ENCODE measurements at regions not wholly inside any gene's neighbourhood (a gene's known extent, or its start where the extent isn't known, plus 50 kb on each side); places are given as distances from the start of the nearest gene placed in this dataset.

- no peaks in the 10 kb centered on the region for H3K9me3 Mint-ChIP-seq
- no peak for TF ChIP-seq CTCF (IDR thresholded peaks at IDR 0.05; ENCODE audit: unreplicated experiment)
- H3K27me3 Mint-ChIP-seq (ENCODE audit: low read depth): no peaks in the 10 kb centered on the region
- no peak for DNase-seq (ENCODE audit: low spot score in 2 of 2, unreplicated experiment in 2 of 2)
- H3K4me3 Mint-ChIP-seq: no peak overlapping the region
- H3K36me3 Mint-ChIP-seq: no peaks in the 10 kb centered on the region
- H3K27ac Mint-ChIP-seq: no peak overlapping the region
- no peaks in the 10 kb centered on the region for H3K4me1 Mint-ChIP-seq
These were observed 834.1 kb downstream of the TRHDE start for GRCh38 chr12:73106296-73106695.

- DNase-seq (ENCODE audit: low spot score in 2 of 2, unreplicated experiment in 2 of 2): no peak
- Mint-ChIP-seq H3K27me3 (ENCODE audit: low read depth) (no peaks in the 10 kb centered on the region), H3K27ac (no peak overlapping the region), H3K9me3 (no peaks in the 10 kb centered on the region), H3K4me1 (no peaks in the 10 kb centered on the region), H3K36me3 (no peaks in the 10 kb centered on the region), H3K4me3 (no peak overlapping the region)
- TF ChIP-seq CTCF (IDR thresholded peaks at IDR 0.05; ENCODE audit: unreplicated experiment): no peak
These were observed 834.7 kb downstream of the TRHDE start for GRCh38 chr12:73106896-73107295.

GRCh38 chr12:73110816-73111215 lies 838.6 kb downstream of the TRHDE start:
- Mint-ChIP-seq H3K9me3 (no peaks in the 10 kb centered on the region), H3K27ac (no peak overlapping the region), H3K36me3 (no peaks in the 10 kb centered on the region), H3K4me3 (no peak overlapping the region), H3K27me3 (ENCODE audit: low read depth) (no peaks in the 10 kb centered on the region), H3K4me1 (no peaks in the 10 kb centered on the region)
- TF ChIP-seq CTCF (IDR thresholded peaks at IDR 0.05; ENCODE audit: unreplicated experiment): no peak
- no peak for DNase-seq (ENCODE audit: low spot score in 2 of 2, unreplicated experiment in 2 of 2)

GRCh38 chr12:73112035-73112816 lies 840.1 kb downstream of the TRHDE start:
- no peak for DNase-seq (ENCODE audit: low spot score in 2 of 2, unreplicated experiment in 2 of 2)
- Mint-ChIP-seq H3K4me3 (no peak overlapping the region), H3K27me3 (ENCODE audit: low read depth) (no peaks in the 10 kb centered on the region), H3K4me1 (no peaks in the 10 kb centered on the region), H3K36me3 (no peaks in the 10 kb centered on the region), H3K27ac (no peak overlapping the region), H3K9me3 (no peaks in the 10 kb centered on the region)
- no peak for TF ChIP-seq CTCF (IDR thresholded peaks at IDR 0.05; ENCODE audit: unreplicated experiment)

GRCh38 chr12:73124480-73124879 lies 852.3 kb downstream of the TRHDE start:
- no peak for TF ChIP-seq CTCF (IDR thresholded peaks at IDR 0.05; ENCODE audit: unreplicated experiment)

More at GRCh38 chr12:73124480-73124879, 852.3 kb downstream of the TRHDE start:
- Mint-ChIP-seq H3K4me3 (no peak overlapping the region), H3K27me3 (ENCODE audit: low read depth) (no peaks in the 10 kb centered on the region), H3K27ac (no peak overlapping the region), H3K4me1 (peaks cover 2% of the 10 kb centered on the region), H3K36me3 (no peaks in the 10 kb centered on the region), H3K9me3 (no peaks in the 10 kb centered on the region)
- DNase-seq (ENCODE audit: low spot score in 2 of 2, unreplicated experiment in 2 of 2): no peak

All from mesothelial cell of epicardium (in vitro differentiated cells).